ENCODE measurements at regions not wholly inside any gene's neighbourhood (a gene's known extent, or its start where the extent isn't known, plus 50 kb on each side); places are given as distances from the start of the nearest gene placed in this dataset.

GRCh38 chr4:155615081-155615887 lies 51.4 kb upstream of the GUCY1A1 start:
- TF ChIP-seq CTCF (IDR thresholded peaks at IDR 0.05; ENCODE audit: control extremely low read depth in 1 of 3, insufficient read depth in 1 of 3, low read depth in 1 of 3, low read length in 3 of 3): no peak
- no peak for TF ChIP-seq RAD21 (IDR thresholded peaks at IDR 0.05 in 1 of 2, conservative IDR thresholded peaks at IDR 0.05 in 1 of 2; ENCODE audit: low read depth in 2 of 2, low read length in 2 of 2)
- no peak for TF ChIP-seq SAP30 (IDR thresholded peaks at IDR 0.05; ENCODE audit: insufficient read depth, insufficient replicate concordance, low read length)
- no peak for TF ChIP-seq JUN (IDR thresholded peaks at IDR 0.05; ENCODE audit: low read depth, low read length)
- no peak for TF ChIP-seq SP1 (IDR thresholded peaks at IDR 0.05; ENCODE audit: low read depth, low read length)
- no peak for TF ChIP-seq GABPA (IDR thresholded peaks at IDR 0.05; ENCODE audit: borderline replicate concordance, insufficient read depth, low read length)
- TF ChIP-seq MAFK (IDR thresholded peaks at IDR 0.05; ENCODE audit: low read depth, low read length): no peak

All from H1 (cell line).